ENCODE measurements at regions not wholly inside any gene's neighbourhood (a gene's known extent, or its start where the extent isn't known, plus 50 kb on each side); places are given as distances from the start of the nearest gene placed in this dataset.

DNA sequence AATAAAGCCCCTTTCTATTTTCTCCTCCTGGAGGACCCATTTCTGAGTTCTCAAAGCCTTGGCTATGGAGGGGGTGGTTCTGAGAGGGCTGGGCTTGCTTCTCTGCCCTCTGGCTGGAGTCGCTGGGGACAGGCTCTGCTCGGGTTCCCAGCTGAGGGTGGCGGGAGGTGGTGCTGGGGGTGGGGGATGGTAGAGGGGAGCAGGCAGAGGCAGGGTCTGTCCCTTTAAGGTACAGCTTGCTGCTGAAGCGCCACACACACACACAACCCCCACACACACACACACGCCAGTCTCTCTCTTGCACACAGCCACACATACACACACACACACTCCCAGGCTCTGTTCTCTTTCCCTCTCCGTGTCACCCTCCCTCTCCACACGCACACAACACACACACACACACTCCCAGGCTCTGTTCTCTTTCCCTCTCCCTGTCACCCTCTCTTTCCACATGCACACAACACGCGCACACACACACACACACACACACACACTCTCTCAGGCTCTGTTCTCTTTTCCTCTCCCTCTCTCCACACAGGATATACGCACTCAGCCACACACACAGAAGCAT is 69.8 kb upstream of the SSBP3 start:
- H4K20me1 ChIP-seq (ENCODE audit: insufficient read depth) = no peaks in the 10 kb centered on the region
- H3K79me2 ChIP-seq (ENCODE audit: insufficient read depth, low read length) = no peaks in the 10 kb centered on the region
- ChIA-PET RAD21 (ENCODE audit: low non-redundant PET in 1 of 2, low total read pairs in 2 of 2, uncharacterized antibody in 2 of 2, unreplicated experiment in 2 of 2) (no interaction called here), CTCF (no interaction called here), POLR2A (no interaction called here)
- no peaks in the 10 kb centered on the region for H3K27me3 ChIP-seq (ENCODE audit: insufficient read depth, low read length)
- DNase-seq (ENCODE audit: low read depth, low spot score) (no peak), ATAC-seq (no peak)
- no peaks in the 10 kb centered on the region for H3K36me3 ChIP-seq (ENCODE audit: control insufficient read depth in 1 of 2, insufficient read depth in 2 of 2, low read length in 2 of 2)
- no peak overlapping the region for H3K27ac ChIP-seq (ENCODE audit: low read depth, low read length)
- no peaks in the 10 kb centered on the region for H3K9me3 ChIP-seq (ENCODE audit: control insufficient read depth in 1 of 2, insufficient read depth in 1 of 2, low read depth in 1 of 2, low read length in 2 of 2)
- H3K4me1 ChIP-seq (ENCODE audit: control insufficient read depth in 1 of 2, insufficient read depth in 2 of 2, low read length in 2 of 2) = no peaks in the 10 kb centered on the region
- no peak overlapping the region for H3K4me3 ChIP-seq (replicated peaks in 1 of 2; ENCODE audit: low read depth in 1 of 2, low read length in 2 of 2)
- H2AFZ ChIP-seq (ENCODE audit: low read depth, low read length, poor library complexity, severe bottlenecking) = no peak overlapping the region
- H3K9ac ChIP-seq (ENCODE audit: low read length) = no peak overlapping the region
- BruUV-seq (replicated peaks) = no TSS peak
- no peak overlapping the region for H3K4me2 ChIP-seq (ENCODE audit: low read length)
- H3K9me2 ChIP-seq (ENCODE audit: insufficient read depth) = no peaks in the 10 kb centered on the region
- TF ChIP-seq CTCF (IDR thresholded peaks at IDR 0.05 in 2 of 3, conservative IDR thresholded peaks at IDR 0.05 in 1 of 3; ENCODE audit: borderline replicate concordance in 1 of 3, insufficient read depth in 1 of 3, low read depth in 2 of 3, low read length in 2 of 3) = no peak
- TF ChIP-seq EZH2 (IDR thresholded peaks at IDR 0.05) = no peak
- no peak for TF ChIP-seq YY1 (IDR thresholded peaks at IDR 0.05; ENCODE audit: extremely low read depth, insufficient replicate concordance, low read depth, low read length)
- TF ChIP-seq ZNF274 (IDR thresholded peaks at IDR 0.05; ENCODE audit: low read depth, low read length) = no peak
- TF ChIP-seq, protein P1, sequence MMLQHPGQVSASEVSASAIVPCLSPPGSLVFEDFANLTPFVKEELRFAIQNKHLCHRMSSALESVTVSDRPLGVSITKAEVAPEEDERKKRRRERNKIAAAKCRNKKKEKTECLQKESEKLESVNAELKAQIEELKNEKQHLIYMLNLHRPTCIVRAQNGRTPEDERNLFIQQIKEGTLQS (IDR thresholded peaks at IDR 0.05) = no peak
- TF ChIP-seq SP1 (IDR thresholded peaks at IDR 0.05; ENCODE audit: low read depth) = no peak
- no peak for TF ChIP-seq ZFX (IDR thresholded peaks at IDR 0.05)
- TF ChIP-seq MAX (IDR thresholded peaks at IDR 0.05) = no peak
- TF ChIP-seq SIN3A (IDR thresholded peaks at IDR 0.05; ENCODE audit: low read depth) = no peak
- intact Hi-C loops (cut with micrococcal nuclease) = no loop called here
